Right lobe of liver (tissue), 4 donors: ENCODE measurements at regions not wholly inside any gene's neighbourhood (a gene's known extent, or its start where the extent isn't known, plus 50 kb on each side); places are given as distances from the start of the nearest gene placed in this dataset.

ENCODE experiments used
- CTCF ChIP-seq, 4 donors: fragments of 200-600 bp in 3 of 4; fragments of 450-650 bp in 1 of 4; IDR thresholded peaks; one replicate each; pipeline versions ENCODE4 v1.5.1 to v1.8.0; 2016 to 2022; ENCODE audit warnings: antibody characterized with exemption in 4 of 4, mild to moderate bottlenecking in 2 of 4
- POLR2A ChIP-seq: fragments of 450-650 bp; IDR thresholded peaks from one replicate; pipeline ENCODE4 v1.6.1; 2017; ENCODE audit warnings: antibody characterized with exemption, mild to moderate bottlenecking
- donor health status: DM: no; HTN: no; CAD: no.
- donor health status: DM: no; HTN: no; CAD: no.
- donor health status: DM: no; HTN: yes; CAD: no.

- TF ChIP-seq CTCF (IDR thresholded peaks at IDR 0.05) (no peak), POLR2A (no peak)
These were observed 186.2 kb downstream of the REEP3 start for GRCh38 chr10:63707254-63707910.
